H1 (cell line): ENCODE measurements at regions not wholly inside any gene's neighbourhood (a gene's known extent, or its start where the extent isn't known, plus 50 kb on each side); places are given as distances from the start of the nearest gene placed in this dataset.

Experiments used
- KDM4A ChIP-seq: IDR thresholded peaks from one replicate; pipeline ENCODE4 v1.7.1; 2012; ENCODE audit warnings: low read depth, mild to moderate bottlenecking, moderate library complexity, low read length, inconsistent platforms; ENCODE audit not compliant: severe bottlenecking
- RBBP5 ChIP-seq: IDR thresholded peaks from 2 replicates; pipeline ENCODE4 v1.7.1; 2012; ENCODE audit warnings: low read depth, mild to moderate bottlenecking, inconsistent platforms, low read length, moderate library complexity, borderline replicate concordance
- USF2 ChIP-seq: IDR thresholded peaks from 2 replicates; pipeline ENCODE4 v1.6.1; 2011; ENCODE audit warnings: low read length, improper control_type of control experiment

- TF ChIP-seq USF2 (no peak), RBBP5 (no peak), KDM4A (no peak)
Measured at GRCh38 chr13:64765636-64766035, 2464.5 kb downstream of the PCDH9 start (continued).
